Thyroid gland (tissue), 4 donors: ENCODE measurements at regions not wholly inside any gene's neighbourhood (a gene's known extent, or its start where the extent isn't known, plus 50 kb on each side); places are given as distances from the start of the nearest gene placed in this dataset.

Source experiments
- POLR2A ChIP-seq, 2 donors: fragments of 450-650 bp; IDR thresholded peaks; one replicate each; pipeline ENCODE4 v1.6.1; 2017; ENCODE audit warnings: antibody characterized with exemption in 2 of 2, mild to moderate bottlenecking in 2 of 2, moderate library complexity in 1 of 2
- TF ChIP-seq, protein P1 (sequence below), 6 experiments: fragments of 200-600 bp in 3 of 6; fragments of 450-650 bp in 3 of 6; sonication (generic) in 3 of 6; IDR thresholded peaks; one replicate each; pipeline ENCODE4 v1.5.1; 2016 to 2019; ENCODE audit warnings: antibody characterized with exemption in 6 of 6, mild to moderate bottlenecking in 2 of 6, inconsistent platforms in 1 of 6, moderate library complexity in 1 of 6

DNA sequence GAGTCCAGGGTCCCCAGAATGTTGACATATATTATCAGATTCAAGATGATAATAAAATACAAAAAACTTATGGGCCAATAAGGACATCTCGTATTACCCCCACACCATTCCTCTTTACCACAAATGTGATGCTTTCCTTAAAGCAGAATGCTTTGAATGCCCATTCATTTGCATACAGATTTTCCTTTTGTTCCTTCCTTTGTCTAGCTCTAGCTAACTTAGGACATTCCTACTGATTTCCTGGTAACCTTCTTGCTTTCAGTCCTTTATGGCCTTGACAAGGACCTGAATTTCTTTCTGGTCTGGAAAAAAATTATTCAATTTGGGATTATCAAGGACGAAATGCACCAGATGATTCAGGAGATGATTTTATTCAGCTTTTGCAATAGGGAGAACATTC lies 304.0 kb downstream of the TMEM114 start:
- no peak for TF ChIP-seq POLR2A (IDR thresholded peaks at IDR 0.05)
- TF ChIP-seq, protein P1, sequence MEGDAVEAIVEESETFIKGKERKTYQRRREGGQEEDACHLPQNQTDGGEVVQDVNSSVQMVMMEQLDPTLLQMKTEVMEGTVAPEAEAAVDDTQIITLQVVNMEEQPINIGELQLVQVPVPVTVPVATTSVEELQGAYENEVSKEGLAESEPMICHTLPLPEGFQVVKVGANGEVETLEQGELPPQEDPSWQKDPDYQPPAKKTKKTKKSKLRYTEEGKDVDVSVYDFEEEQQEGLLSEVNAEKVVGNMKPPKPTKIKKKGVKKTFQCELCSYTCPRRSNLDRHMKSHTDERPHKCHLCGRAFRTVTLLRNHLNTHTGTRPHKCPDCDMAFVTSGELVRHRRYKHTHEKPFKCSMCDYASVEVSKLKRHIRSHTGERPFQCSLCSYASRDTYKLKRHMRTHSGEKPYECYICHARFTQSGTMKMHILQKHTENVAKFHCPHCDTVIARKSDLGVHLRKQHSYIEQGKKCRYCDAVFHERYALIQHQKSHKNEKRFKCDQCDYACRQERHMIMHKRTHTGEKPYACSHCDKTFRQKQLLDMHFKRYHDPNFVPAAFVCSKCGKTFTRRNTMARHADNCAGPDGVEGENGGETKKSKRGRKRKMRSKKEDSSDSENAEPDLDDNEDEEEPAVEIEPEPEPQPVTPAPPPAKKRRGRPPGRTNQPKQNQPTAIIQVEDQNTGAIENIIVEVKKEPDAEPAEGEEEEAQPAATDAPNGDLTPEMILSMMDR (IDR thresholded peaks at IDR 0.05) = no peak
